Caco-2 (cell line): ENCODE measurements at regions not wholly inside any gene's neighbourhood (a gene's known extent, or its start where the extent isn't known, plus 50 kb on each side); places are given as distances from the start of the nearest gene placed in this dataset.

Experiments used
- BruUV-seq: library from RNA; stranded (reverse); fragments of 400-500 nt; replicated peaks from 2 replicates; lab custom pipeline; 2021; lab: Mats Ljungman, UMichigan
- CTCF ChIA-PET: fragments of 300-600 bp; sonication (Branson Sonifier 250); formaldehyde crosslinking; loops from one replicate; lab custom pipeline; 2022; ENCODE audit warnings: antibody characterized with exemption; lab: Charles Lee
- POLR2A ChIA-PET: fragments of 300-600 bp; sonication (Branson Sonifier 250); formaldehyde crosslinking; loops from one replicate; lab custom pipeline; 2022; ENCODE audit warnings: antibody characterized with exemption; lab: Charles Lee
- DNase-seq, 2 experiments: peaks; one replicate each; pipeline versions ENCODE4 v3.0.0 to v3.0.0-alpha.2; 2020 to 2022
- H3K27me3 ChIP-seq: replicated peaks from 2 replicates; pipeline ENCODE4 v1.6.0; 2011; ENCODE audit warnings: low read length; ENCODE audit not compliant: control insufficient read depth, insufficient read depth
- H3K36me3 ChIP-seq: 2 replicates; pipeline ENCODE4 v1.5.1; 2011; ENCODE audit warnings: low read length; ENCODE audit not compliant: control insufficient read depth, insufficient read depth
- H3K4me1 ChIP-seq: fragments of 250-450 bp; sonication (Bioruptor Pico); 2 replicates; pipeline ENCODE4 v1.5.1; 2020; ENCODE audit warnings: mild to moderate bottlenecking
- H3K4me3 ChIP-seq: 2 replicates; pipeline ENCODE4 v1.5.1; 2011; ENCODE audit warnings: low read depth, mild to moderate bottlenecking, control low read depth, low read length
- H3K9me3 ChIP-seq: fragments of 250-450 bp; sonication (Bioruptor Pico); 2 replicates; pipeline ENCODE4 v1.5.1; 2020; ENCODE audit warnings: mild to moderate bottlenecking, moderate library complexity
- H3K27ac Mint-ChIP-seq: one replicate; pipeline ENCODE4 v1.8.0; 2022; ENCODE audit warnings: mixed read lengths; ENCODE audit not compliant: unreplicated experiment
- H3K27me3 Mint-ChIP-seq: one replicate; pipeline ENCODE4 v1.8.0; 2022; ENCODE audit warnings: mixed read lengths; ENCODE audit not compliant: insufficient read depth, unreplicated experiment
- H3K36me3 Mint-ChIP-seq: one replicate; pipeline ENCODE4 v1.8.0; 2022; ENCODE audit warnings: mild to moderate bottlenecking, mixed read lengths; ENCODE audit not compliant: insufficient read depth, unreplicated experiment
- H3K4me1 Mint-ChIP-seq: one replicate; pipeline ENCODE4 v1.8.0; 2022; ENCODE audit warnings: low read depth, mixed read lengths; ENCODE audit not compliant: unreplicated experiment
- H3K4me3 Mint-ChIP-seq: one replicate; pipeline ENCODE4 v1.8.0; 2022; ENCODE audit warnings: mild to moderate bottlenecking, moderate library complexity, mixed read lengths; ENCODE audit not compliant: unreplicated experiment
- H3K9me3 Mint-ChIP-seq: one replicate; pipeline ENCODE4 v1.8.0; 2022; ENCODE audit warnings: mixed read lengths; ENCODE audit not compliant: unreplicated experiment
- CTCF ChIP-seq, 2 experiments: fragments of 200-600 bp in 1 of 2; IDR thresholded peaks; 1 replicate in 1 of 2; 2 replicates in 1 of 2; pipeline versions ENCODE4 v1.5.1 to v1.8.0; 2011 to 2022; ENCODE audit warnings: antibody characterized with exemption in 1 of 2, control low read depth in 1 of 2, inconsistent platforms in 1 of 2, low read depth in 1 of 2, low read length in 1 of 2, mild to moderate bottlenecking in 1 of 2, moderate library complexity in 1 of 2; ENCODE audit not compliant: insufficient read depth in 1 of 2, severe bottlenecking in 1 of 2, unreplicated experiment in 1 of 2
- intact Hi-C: fragments of 100-400 bp; cut with micrococcal nuclease; formaldehyde crosslinking; loops from one replicate; pipeline ENCODE4 v1.10.0; 2022; ENCODE audit not compliant: unreplicated experiment

- H3K27ac Mint-ChIP-seq, result no peak overlapping the region
- H3K4me3 Mint-ChIP-seq, result no peak overlapping the region
- intact Hi-C loops, result no loop called here
- no peaks in the 10 kb centered on the region for H3K9me3 Mint-ChIP-seq
- CTCF ChIA-PET, result interaction anchor here (0.6 kb wide), 1 partner anchor 36 kb away, joined by 3 read pairs; no protein-coding TSS in a partner anchor
- no peaks in the 10 kb centered on the region for H3K4me1 Mint-ChIP-seq
- no TSS peak for BruUV-seq
- Histone ChIP-seq H3K4me1 (no peaks in the 10 kb centered on the region), H3K27me3 (no peaks in the 10 kb centered on the region), H3K9me3 (no peaks in the 10 kb centered on the region), H3K4me3 (no peak overlapping the region), H3K36me3 (no peaks in the 10 kb centered on the region)
- peak; percentile 37 to 42 for TF ChIP-seq CTCF (IDR thresholded peaks at IDR 0.05; ENCODE audit: insufficient read depth in 1 of 2, low read depth in 1 of 2, low read length in 1 of 2, severe bottlenecking in 1 of 2, unreplicated experiment in 1 of 2)
- no peaks in the 10 kb centered on the region for H3K36me3 Mint-ChIP-seq
- H3K27me3 Mint-ChIP-seq, result no peaks in the 10 kb centered on the region
- peak in 1 of 2 experiments; percentile 22 for DNase-seq
- POLR2A ChIA-PET, result no interaction called here
These were observed 675.8 kb downstream of the DIAPH3 start for GRCh38 chr13:59487883-59488282.

- no peaks in the 10 kb centered on the region for H3K36me3 ChIP-seq
- intact Hi-C loops, result no loop called here
- ChIA-PET CTCF (interaction anchor here (0.6 kb wide), 1 partner anchor 36 kb away, joined by 3 read pairs; no protein-coding TSS in a partner anchor), POLR2A (no interaction called here)
- no peaks in the 10 kb centered on the region for H3K27me3 ChIP-seq
- H3K9me3 ChIP-seq, result no peaks in the 10 kb centered on the region
- TF ChIP-seq CTCF (IDR thresholded peaks at IDR 0.05; ENCODE audit: insufficient read depth in 1 of 2, low read depth in 1 of 2, low read length in 1 of 2, severe bottlenecking in 1 of 2, unreplicated experiment in 1 of 2), result no peak
- H3K36me3 Mint-ChIP-seq, result no peaks in the 10 kb centered on the region
- H3K27ac Mint-ChIP-seq, result no peak overlapping the region
- DNase-seq, result no peak
- no peaks in the 10 kb centered on the region for H3K4me1 Mint-ChIP-seq
- no peak overlapping the region for H3K4me3 ChIP-seq
- H3K9me3 Mint-ChIP-seq, result no peaks in the 10 kb centered on the region
- no peaks in the 10 kb centered on the region for H3K27me3 Mint-ChIP-seq
- BruUV-seq, result no TSS peak
- H3K4me3 Mint-ChIP-seq, result no peak overlapping the region
- no peaks in the 10 kb centered on the region for H3K4me1 ChIP-seq
These were observed 675.3 kb downstream of the DIAPH3 start for GRCh38 chr13:59488436-59488835.

- Histone ChIP-seq H3K9me3 (no peaks in the 10 kb centered on the region), H3K4me1 (no peaks in the 10 kb centered on the region), H3K4me3 (no peak overlapping the region), H3K27me3 (no peaks in the 10 kb centered on the region), H3K36me3 (no peaks in the 10 kb centered on the region)
- H3K36me3 Mint-ChIP-seq, result no peaks in the 10 kb centered on the region
- no peak for DNase-seq
- no peaks in the 10 kb centered on the region for H3K4me1 Mint-ChIP-seq
- no peak overlapping the region for H3K27ac Mint-ChIP-seq
- no peak overlapping the region for H3K4me3 Mint-ChIP-seq
- TF ChIP-seq CTCF (IDR thresholded peaks at IDR 0.05; ENCODE audit: insufficient read depth in 1 of 2, low read depth in 1 of 2, low read length in 1 of 2, severe bottlenecking in 1 of 2, unreplicated experiment in 1 of 2), result no peak
- H3K9me3 Mint-ChIP-seq, result no peaks in the 10 kb centered on the region
- H3K27me3 Mint-ChIP-seq, result no peaks in the 10 kb centered on the region
- ChIA-PET POLR2A (no interaction called here), CTCF (no interaction called here)
- no TSS peak for BruUV-seq
- intact Hi-C loops, result no loop called here
These were observed 673.1 kb downstream of the DIAPH3 start for GRCh38 chr13:59490651-59491050.
